ENCODE measurements at regions not wholly inside any gene's neighbourhood (a gene's known extent, or its start where the extent isn't known, plus 50 kb on each side); places are given as distances from the start of the nearest gene placed in this dataset.
"Not testable (repeated sequence)": the region's sequence is repeated elsewhere in the genome, so short reads cannot be mapped to it uniquely, and the experiment has no call there.

DNA sequence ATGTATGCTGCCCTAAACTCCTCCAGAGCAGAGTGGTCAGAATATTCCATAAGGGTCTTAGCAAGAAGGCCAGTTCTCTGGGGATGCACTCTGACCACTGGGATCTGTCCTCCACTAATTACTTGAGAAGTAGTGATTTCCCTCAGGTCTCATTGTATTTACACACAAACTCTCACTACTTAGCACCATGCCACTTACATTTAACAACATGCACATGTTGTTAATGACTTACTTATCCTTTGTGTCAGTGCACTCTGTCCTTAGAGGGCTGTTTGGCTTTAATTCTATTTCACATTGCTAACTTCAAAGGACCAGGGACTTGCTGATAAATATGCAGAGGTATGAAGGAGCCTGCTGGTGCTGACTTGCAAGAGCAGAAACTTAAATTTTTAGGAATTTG lies 1415.5 kb upstream of the ACVR2A start:
- DNase-seq: no peak

DNA sequence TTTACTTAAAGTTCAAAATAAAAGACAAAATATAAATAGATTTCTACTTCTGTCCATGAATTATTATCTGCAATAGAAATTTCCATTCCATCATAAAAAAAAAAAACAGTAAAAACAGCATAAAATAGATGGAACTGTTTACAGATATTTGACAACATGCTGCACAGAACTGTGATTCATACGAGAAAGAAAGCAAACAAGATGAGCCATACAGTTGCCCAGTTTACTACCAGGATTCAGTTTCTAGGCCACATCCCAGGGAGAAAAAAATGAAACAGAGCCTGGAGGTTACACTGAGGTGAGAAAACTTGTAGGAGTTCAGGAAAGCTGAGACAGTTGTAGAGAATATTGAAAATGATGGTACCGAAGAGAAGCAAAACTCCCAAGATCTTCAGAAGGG lies 1426.9 kb upstream of the ACVR2A start:
- DNase-seq: no peak

DNA sequence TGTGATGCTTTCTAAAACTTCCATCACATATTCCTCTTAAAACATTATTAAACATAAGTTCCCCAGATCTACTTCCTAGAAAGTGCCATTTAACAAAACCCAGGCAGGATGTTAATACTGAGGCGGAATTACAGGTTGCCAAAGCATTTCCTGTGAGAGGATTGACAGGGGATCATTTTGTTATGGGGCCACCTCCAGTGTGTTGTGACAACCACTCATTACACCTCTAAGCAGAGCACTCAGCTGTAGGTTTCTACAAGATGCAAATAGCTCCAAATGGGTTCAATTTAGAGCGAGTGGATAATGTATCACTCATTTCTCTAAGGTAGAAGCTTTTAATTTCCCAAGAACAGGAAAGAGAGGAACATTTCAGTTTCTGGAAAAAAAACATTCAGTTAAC lies 1429.5 kb upstream of the ACVR2A start:
- no peak for DNase-seq

DNA sequence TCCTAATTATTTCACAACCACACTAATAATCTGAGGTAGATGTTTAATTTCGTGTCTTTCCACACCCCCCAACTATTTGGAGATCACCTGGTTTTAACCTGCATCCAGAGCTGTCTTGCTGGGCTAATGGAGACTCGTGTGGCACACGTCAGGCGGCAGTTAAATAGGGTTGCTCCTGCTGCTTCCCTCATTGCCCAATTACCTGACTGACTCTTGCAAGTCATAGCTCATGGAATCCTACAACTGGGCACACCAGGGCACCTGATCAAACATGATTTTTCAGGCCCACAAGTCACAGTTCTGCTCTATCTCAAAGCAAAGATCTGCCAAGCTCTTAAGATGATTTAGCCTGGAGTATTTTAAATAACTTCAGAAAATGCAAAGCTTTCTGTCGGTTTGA lies 1430.4 kb upstream of the ACVR2A start:
- DNase-seq: no peak

DNA sequence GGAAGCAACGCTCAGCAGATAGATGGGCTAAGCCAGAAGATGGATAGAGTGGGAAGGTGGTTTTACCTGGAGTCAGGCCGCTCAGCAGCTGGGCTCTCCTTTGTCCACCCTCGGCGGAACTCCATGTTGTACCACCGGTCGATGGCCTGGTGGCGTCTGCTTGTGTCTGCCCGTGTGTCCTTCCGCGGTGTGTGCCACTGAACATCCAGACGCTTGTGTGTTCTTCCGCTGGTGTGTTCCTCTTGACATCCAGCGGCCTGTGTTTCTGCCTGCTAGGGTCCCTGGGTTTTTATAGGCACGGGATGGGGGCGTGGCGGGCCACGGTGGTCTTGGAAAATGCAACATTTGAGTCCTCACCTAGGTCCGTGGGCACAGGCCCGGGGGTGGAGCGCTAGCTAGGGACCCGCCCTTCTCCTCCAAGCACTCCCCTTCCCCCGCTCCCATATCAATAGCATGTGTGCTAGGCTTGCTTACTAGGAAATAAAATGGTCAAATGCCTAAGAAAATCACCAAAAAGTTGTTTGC lies 1431.7 kb upstream of the ACVR2A start:
- no peak for DNase-seq

DNA sequence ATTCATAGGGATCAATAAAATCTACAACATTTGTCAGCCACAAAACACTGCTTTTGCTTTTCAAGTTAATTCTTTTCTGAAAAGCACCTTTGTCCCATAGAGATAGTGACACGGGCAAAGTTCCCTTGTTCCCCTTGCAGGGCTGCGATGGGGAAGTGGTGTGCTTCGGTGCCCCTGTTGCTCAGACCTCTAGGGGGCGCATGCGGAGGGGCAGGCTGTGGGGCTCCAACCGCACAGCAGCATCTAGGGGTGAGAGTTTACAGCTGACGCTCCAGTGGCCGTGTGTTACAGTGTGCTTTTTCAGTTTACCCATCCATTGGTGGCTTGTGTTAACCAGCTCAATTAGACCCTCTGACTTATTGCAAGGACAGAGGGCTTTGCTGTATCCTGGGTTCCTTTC lies 1432.2 kb upstream of the ACVR2A start:
- no peak for DNase-seq

DNA sequence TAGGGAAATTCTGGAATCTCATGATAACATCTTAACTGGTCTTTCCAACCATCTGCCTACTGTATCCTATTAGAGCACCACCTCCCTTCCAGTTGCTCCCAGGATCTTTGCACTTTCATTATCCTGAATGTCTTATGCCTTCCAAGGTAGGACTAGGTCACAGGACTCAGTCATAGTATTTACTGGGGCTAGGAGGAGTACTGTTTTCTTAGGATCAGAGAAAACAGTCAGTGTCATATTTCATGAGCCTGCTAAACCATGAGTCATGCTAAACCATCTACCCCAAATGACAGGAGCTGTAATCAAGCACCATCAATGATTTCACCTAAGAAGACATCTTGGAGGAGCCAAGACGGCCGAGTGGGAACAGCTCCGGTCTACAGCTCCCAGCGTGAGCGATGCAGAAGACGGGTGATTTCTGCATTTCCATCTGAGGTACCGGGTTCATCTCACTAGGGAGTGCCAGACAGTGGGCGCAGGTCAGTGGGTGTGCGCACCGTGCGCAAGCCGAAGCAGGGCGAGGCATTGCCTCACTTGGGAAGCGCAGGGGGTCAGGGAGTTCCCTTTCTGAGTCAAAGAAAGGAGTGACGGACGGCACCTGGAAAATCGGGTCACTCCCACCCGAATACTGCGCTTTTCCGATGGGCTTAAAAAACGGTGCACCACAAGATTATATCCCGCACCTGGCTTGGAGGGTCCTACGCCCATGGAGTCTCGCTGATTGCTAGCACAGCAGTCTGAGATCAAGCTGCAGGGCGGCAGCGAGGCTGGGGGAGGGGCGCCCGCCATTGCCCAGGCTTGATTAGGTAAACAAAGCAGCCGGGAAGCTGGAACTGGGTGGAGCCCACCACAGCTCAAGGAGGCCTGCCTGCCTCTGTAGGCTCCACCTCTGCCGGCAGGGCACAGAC lies 1439.2 kb upstream of the ACVR2A start:
- not testable (repeated sequence) for DNase-seq

DNA sequence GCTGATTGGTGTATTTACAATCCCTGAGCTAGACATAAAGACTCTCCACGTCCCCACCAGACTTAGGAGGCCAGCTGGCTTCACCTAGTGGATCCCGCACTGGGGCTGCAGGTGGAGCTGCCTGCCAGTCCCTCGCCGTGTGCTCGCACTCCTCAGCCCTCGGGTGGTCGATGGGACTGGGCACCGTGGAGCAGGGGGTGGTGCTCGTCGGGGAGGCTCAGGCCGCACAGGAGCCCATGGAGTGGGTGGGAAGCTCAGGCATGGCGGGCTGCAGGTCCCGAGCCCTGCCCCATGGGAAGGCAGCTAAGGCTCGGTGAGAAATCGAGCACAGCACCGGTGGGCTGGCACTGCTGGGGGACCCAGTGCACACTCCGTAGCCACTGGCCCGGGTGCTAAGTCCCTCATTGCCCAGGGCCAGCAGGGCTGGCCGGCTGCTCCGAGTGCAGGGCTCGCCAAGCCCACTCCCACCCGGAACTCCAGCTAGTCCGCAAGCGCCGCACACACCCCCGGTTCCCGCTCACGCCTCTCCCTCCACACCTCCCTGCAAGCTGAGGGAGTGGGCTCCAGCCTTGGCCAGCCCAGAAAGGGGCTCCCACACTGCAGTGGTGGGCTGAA lies 1441.2 kb upstream of the ACVR2A start:
- DNase-seq: not testable (repeated sequence)

DNA sequence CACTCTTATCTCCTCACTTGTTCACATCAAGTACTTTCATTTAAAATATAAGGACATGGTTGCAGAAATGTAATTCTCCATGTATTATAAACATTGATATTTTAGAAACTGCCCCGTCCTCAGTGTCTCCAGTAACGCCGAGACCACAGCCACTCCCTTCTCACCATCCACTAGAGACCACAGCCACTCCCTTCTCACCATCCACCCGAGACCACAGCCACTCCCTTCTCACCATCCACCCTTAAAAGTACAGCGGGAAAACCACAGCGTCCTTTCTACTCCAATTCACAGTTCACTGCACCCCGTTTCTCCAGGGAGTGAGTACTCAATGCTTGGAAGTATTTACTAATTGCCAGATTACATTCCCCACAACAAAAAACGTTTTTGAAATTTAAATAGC lies 1452.2 kb upstream of the ACVR2A start:
- DNase-seq: no peak

DNA sequence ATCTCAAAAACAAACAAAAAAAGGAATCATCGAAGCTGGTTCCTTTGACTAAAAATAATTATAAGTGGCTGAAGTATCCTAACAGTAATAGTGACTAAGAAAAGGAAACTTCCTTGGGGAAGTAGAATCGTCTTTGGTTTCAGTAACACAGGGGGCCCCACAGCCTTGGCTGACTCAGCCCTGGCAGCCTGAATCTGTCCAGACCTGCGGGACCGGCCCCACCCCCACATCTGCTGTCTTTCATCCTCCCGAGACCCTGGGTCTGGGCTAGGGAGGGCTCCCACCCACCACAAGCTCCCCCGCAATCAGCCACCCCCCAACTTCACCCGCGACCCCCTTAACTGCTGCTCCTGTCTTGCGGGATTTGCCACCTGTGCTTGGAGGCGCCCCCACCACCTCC lies 1452.6 kb upstream of the ACVR2A start:
- no peak for DNase-seq

DNA sequence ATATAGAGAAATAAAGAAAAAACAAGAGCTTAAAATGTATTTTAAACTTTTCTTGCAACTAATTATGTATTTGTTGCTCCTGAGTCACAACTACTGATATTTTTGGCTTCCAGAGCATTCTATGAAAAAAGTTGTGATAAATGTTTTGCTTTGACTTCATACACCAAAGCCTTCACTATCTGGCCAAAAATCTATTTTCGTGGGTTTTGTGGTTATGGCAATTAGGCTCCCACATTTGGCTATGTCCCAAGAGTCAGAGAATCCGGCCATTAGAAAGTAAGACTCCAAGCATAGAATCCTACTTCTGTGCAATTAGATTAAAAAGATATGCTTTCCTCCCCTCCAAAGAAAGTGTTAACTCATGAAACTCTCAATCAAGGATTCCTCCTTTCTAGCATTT lies 1456.1 kb upstream of the ACVR2A start:
- DNase-seq: peak; percentile 1

DNA sequence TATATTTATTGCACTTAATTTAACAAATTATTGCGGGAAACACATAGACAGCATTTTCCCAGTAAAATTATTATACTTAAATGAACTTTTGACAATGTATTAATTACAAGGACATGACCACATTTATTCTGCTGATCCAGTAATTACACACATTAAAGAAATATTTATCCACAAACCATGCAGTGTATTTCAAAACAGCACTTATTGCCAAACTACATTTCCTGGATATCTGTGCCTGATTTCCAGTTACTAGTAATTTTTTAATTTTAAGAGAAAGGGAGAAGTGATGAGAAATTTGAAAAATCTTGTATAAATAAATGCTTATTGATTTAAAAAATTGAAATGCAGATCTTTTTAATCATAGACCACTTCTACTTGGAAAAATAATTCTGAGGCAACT lies 1458.7 kb upstream of the ACVR2A start:
- no peak for DNase-seq

DNA sequence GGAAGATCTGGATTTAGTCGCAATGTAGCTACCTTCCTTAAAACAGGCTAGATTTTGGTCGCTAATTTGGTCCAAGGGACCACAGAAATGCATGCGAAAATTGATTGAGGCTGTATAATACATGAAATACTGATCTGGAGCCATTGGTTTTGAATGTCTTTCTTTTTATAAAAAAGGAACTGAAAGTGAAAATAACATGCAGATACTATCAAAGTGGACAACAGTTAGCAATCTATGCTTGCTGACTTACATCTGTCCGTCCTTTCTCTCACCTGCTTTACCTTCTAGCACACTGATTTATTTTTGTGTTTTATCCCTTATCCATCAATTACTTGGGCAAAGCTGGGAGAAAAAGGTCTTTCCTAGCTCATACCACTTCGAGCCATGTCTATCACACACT lies 1459.8 kb upstream of the ACVR2A start:
- no peak for DNase-seq

DNA sequence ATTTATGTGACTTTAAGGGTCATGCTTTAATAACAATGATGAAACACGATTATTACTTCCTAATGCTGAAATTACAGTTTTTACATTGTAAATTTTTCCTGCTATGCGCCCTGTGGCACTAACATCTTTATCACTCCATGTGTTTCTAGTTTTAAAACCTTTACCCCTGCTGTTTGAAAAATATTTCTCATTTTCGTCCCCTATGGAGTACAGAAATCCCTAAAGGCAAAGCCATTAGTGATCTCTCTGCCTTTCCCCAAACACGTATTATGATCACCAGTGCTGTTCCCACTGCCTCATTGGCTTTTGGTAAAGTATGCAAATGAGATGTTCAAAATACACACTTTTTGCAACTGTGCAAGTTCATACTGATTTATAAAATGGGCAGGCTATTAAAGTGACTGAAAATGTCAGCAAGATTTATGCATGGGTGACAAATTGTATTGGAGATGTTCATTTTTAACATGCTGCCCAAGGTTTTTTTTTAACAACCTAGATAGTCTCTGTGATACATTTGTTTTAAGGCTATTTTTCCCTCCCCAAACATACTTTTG lies 1468.2 kb upstream of the ACVR2A start:
- DNase-seq: no peak

DNA sequence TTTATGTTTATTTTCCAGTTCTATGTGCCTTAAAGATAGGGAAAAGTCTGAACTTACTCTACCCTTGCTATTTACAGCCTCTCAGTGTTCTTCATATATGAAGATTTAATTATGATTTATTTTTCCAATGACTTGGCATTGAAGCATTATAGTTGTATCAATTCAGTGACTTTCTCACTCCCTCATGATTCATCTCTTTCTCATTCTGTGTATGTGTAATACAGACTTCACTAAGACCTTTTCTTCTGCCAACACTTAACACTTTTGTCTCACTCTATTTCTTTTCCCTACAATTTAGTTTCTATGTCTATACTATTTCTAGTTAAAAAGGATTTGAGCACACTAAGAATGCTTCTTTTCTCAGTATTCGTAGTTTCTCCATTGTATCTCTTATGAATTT lies 1470.3 kb upstream of the ACVR2A start:
- no peak for DNase-seq

DNA sequence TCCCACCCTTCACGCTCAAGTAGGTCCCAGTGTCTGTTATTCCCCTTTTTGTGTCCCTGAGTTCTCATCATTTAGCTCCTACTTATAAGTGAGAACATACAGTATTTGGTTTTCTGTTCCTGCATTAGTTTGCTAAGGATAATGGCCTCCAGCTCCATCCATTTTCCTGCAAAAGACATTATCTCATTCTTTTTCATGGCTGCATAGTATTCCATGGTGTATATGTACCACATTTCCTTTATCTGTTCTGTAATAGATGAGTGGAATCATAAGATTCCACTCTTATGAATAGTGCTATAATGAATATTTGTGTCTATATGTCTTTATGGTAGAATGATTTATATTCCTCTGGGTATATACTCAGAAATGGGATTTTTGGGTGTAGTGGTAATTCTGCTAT lies 1473.5 kb upstream of the ACVR2A start:
- not testable (repeated sequence) for DNase-seq

DNA sequence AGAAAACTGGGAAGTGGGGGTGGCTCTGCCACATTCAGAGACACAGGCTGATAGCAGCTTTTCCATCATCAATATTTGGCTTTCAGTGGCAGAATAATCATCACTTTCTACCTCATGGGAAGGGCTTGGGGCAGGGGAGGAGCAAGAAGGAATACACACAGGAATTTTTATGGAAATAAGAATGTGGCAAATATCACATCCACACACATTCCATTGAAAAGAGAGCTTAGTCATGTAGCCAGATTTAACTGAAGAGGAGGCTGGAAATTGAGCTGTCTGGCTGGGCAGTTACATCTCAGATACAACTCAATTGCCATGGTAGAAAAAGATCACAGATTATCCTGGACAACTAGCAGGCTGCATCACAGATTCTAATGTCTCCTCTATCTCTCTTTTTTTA lies 1474.0 kb upstream of the ACVR2A start:
- DNase-seq: peak; percentile 44

DNA sequence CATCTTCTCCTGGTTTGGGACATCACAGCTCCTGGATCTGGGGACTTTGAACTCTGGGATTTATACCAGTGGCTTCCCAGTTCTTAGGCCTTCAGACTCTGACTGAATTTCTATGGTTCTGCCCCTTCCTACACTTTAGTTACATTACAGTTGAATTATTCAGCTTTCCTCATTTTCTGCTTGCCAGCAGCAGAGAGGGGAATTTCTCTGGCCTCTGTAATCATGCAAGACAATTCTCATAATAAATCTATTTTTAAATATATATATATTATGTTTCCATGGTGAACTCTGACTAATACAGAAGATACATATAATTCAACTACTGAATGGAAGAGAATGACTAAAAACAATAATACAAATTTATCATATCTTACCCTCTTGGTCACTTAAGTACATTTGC lies 1478.6 kb upstream of the ACVR2A start:
- no peak for DNase-seq

DNA sequence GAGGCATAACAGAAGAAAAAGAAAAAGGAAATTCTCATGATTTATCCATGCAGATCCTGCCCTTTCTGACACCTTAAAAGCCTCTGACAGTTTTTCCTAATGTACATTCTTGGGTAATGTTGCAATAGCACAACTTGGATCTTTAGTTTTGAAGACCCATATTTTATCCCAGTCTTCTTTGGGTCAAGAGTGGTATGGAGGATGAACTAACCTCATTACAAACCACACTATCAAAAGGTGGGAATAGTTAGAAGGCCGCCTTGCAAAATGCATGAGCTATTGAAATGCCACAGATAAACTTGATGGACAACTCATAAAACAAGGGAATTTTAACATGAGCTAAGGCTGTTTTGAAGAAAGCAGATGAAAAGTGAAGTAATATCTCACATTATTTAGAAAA lies 1479.8 kb upstream of the ACVR2A start:
- peak; percentile 71 for DNase-seq

DNA sequence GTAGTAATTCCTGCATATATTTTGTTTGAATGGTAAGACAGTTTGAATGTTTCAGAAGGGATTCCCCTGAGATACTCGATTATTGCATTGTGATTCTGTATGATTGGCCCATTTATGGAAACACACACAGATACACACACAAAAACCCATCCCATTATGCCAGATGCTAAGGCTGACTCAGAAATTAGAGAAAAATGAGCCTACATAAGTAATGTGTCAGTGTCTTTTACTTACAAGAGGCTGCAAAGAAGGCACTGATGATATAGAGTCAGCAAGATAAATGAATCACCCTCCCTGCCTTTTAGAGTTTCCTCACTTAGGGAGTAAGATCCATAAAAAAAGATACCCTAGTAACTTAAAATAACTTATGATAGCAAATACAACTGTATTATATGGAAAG lies 1481.1 kb upstream of the ACVR2A start:
- DNase-seq: peak; percentile 36

DNA sequence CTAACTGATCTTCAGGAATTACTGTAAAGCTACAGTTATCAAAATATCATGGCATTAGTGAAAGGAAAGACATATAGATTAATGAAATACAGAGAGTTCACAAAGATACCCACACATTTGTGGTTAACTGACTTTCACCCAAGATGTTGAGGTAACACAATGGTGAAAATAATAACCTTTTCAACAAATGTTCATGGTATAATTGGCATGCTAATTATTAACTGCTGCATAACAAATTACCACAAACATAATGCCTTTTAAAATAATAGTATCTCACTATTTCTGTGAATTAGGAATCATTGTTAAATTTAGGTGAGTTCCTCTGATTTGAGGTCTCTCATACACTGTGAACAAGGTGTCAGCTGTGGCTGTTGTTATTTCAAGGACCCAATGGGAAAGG lies 1493.1 kb upstream of the ACVR2A start:
- DNase-seq: no peak

DNA sequence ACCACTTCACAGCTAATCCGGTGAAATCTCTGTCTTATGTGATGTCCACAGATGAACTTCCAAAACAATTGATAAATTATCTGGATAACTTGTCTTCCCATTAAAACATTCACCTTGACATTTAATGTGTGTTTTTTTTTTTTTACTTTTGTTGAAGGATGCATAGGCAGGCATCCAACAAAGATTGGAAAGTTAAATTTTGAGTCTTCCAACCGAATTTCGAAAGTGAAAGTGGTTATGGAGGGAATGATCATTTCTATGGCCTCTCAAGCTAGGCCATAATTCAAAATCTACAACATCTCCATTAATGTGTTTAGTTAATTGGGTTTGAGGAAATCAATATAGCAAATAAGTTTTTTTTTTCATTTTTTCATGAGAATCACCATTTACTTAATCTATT lies 1495.5 kb upstream of the ACVR2A start:
- DNase-seq: no peak

DNA sequence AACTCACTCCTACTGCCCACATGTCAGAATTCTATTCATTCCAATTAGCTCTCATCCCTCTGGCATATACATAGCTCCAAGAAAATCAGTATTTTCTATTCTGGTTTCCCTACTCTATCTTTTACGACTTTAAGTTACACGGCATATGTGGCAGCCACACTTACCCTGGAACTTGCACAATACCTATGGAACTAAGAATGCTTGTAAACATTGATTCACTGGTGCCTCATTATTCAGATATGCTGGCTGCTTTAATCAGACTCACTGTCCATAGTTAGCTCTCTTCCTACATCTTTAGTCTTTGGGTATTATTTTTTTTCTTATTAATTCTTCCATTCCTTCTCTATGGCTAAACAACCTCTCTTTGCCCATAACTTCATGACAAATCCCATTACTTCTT lies 1519.9 kb upstream of the ACVR2A start:
- DNase-seq: no peak

DNA sequence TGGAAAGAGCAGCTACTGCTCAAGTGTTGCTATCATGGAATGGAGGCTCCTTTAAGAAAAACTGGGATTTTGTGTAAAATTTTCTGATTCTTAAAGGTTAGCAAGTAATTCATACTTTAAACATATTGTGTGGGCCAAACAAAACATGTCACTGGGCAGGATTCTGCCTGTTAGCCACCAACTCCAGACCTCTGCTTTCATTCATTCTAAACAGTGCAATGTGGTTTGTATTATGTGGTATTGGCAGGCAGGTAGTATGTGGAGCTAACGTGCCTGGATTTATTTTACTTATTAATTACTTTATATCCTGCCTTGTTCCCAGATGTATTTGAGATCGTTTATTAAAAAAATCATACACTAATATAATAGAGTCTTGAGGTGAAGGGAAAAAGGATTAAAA lies 1521.3 kb upstream of the ACVR2A start:
- no peak for DNase-seq
